ENCODE measurements at regions not wholly inside any gene's neighbourhood (a gene's known extent, or its start where the extent isn't known, plus 50 kb on each side); places are given as distances from the start of the nearest gene placed in this dataset.

DNA sequence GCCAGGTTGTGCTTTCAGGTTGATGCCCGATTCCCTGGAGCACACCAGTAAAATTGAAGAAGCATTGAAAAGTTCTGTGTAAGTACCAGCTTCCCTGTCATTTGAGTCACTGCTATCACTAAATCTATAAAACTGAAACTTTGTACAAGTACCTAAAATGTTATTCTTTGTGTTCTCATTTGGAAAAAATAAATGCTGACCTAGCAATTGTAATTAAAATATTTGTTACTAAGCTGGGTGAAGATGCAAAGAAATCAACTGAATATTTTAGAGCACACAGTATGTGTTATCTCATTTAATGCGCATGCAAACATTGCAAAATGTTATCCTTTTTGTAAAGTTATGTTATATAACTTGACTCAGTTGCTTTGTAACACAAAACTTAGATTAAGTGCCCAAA is 733.7 kb downstream of the TBL1XR1 start:
- Histone ChIP-seq H3K23ac (ENCODE audit: insufficient read length, low read depth, low read length) (no peak overlapping the region), H3K56ac (ENCODE audit: insufficient read length, low read depth, low read length) (no peak overlapping the region), H3K4ac (ENCODE audit: low read depth, low read length) (no peak overlapping the region), H3K14ac (ENCODE audit: insufficient read depth, low read length) (no peak overlapping the region), H2BK5ac (ENCODE audit: insufficient read length, low read length) (no peak overlapping the region), H3K27ac (ENCODE audit: insufficient read length, low read depth, low read length) (no peak overlapping the region), H2AK5ac (ENCODE audit: insufficient read length, low read length) (no peak overlapping the region), H3K23me2 (ENCODE audit: insufficient read length, low read depth, low read length, poor library complexity, severe bottlenecking) (no peaks in the 10 kb centered on the region), H4K91ac (ENCODE audit: insufficient read length, low read depth, low read length) (no peak overlapping the region), H4K8ac (replicated peaks; ENCODE audit: insufficient read length, low read depth, low read length) (no peak overlapping the region), H4K20me1 (ENCODE audit: control insufficient read depth, insufficient read depth, insufficient read length) (no peaks in the 10 kb centered on the region), H3K4me2 (ENCODE audit: insufficient read depth, insufficient read length, low read length) (no peak overlapping the region), H2BK15ac (ENCODE audit: low read depth, low read length) (no peak overlapping the region), H3T11ph (ENCODE audit: low read length) (no peak overlapping the region), H3K27me3 (ENCODE audit: insufficient read depth, low read length) (no peaks in the 10 kb centered on the region), H2BK120ac (ENCODE audit: low read depth, low read length, poor library complexity, severe bottlenecking) (no peak overlapping the region), H2AFZ (ENCODE audit: low read length) (no peak overlapping the region), H3K18ac (ENCODE audit: insufficient read length, low read depth, low read length) (no peak overlapping the region), H3K79me2 (ENCODE audit: insufficient read depth, low read length) (no peaks in the 10 kb centered on the region), H2BK20ac (ENCODE audit: low read depth, low read length, poor library complexity, severe bottlenecking) (no peak overlapping the region), H3K9me3 (ENCODE audit: control insufficient read depth, low read depth, low read length) (no peaks in the 10 kb centered on the region), H2BK12ac (ENCODE audit: insufficient read length, low read depth, low read length) (no peak overlapping the region), H3K4me1 (ENCODE audit: insufficient read depth, low read length) (no peaks in the 10 kb centered on the region), H3K9ac (ENCODE audit: extremely low read depth, insufficient read length, low read length) (no peak overlapping the region), H4K5ac (ENCODE audit: insufficient read length, low read depth, low read length) (no peak overlapping the region), H3K79me1 (ENCODE audit: insufficient read depth, low read depth, low read length, poor library complexity, severe bottlenecking) (no peaks in the 10 kb centered on the region)
- Mint-ChIP-seq H3K36me3 (ENCODE audit: insufficient read depth in 1 of 3, low read depth in 3 of 3) (peaks cover 0 to 10% (median 0%) of the 10 kb centered on the region in 3 experiments; a peak in 3 of 7 replicates), H3K27ac (no peak overlapping the region), H3K9me3 (peaks cover 0 to 7% of the 10 kb centered on the region in 2 experiments; a peak in 1 of 5 replicates), H3K4me3 (no peak overlapping the region), H3K4me1 (no peaks in the 10 kb centered on the region), H3K27me3 (ENCODE audit: low read depth) (peaks cover 10% of the 10 kb centered on the region)
- no CpG with 5 or more reads among the region's 2 CpGs for whole genome bisulfite sequencing (ENCODE audit: extremely low coverage, insufficient read length, low lambda C conversion rate)
- DNase-seq: no peak
- TF ChIP-seq, protein P1, sequence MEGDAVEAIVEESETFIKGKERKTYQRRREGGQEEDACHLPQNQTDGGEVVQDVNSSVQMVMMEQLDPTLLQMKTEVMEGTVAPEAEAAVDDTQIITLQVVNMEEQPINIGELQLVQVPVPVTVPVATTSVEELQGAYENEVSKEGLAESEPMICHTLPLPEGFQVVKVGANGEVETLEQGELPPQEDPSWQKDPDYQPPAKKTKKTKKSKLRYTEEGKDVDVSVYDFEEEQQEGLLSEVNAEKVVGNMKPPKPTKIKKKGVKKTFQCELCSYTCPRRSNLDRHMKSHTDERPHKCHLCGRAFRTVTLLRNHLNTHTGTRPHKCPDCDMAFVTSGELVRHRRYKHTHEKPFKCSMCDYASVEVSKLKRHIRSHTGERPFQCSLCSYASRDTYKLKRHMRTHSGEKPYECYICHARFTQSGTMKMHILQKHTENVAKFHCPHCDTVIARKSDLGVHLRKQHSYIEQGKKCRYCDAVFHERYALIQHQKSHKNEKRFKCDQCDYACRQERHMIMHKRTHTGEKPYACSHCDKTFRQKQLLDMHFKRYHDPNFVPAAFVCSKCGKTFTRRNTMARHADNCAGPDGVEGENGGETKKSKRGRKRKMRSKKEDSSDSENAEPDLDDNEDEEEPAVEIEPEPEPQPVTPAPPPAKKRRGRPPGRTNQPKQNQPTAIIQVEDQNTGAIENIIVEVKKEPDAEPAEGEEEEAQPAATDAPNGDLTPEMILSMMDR (conservative IDR thresholded peaks at IDR 0.05): no peak

Measured in H9 (cell line).